SK-N-SH treated with all-trans-retinoic acid at 6 μM for 48 hours (cell line): ENCODE measurements at regions not wholly inside any gene's neighbourhood (a gene's known extent, or its start where the extent isn't known, plus 50 kb on each side); places are given as distances from the start of the nearest gene placed in this dataset.

Experiments
- ARNTL ChIP-seq: fragments of 450-650 bp; formaldehyde crosslinking; IDR thresholded peaks from 2 replicates; pipeline ENCODE4 v1.5.0; 2020; ENCODE audit warnings: low read depth, mild to moderate bottlenecking, moderate library complexity, borderline replicate concordance
- BACH2 ChIP-seq: fragments of 250-450 bp; sonication (Bioruptor Pico); IDR thresholded peaks from 2 replicates; pipeline ENCODE4 v1.9.0; 2021; ENCODE audit warnings: mild to moderate bottlenecking, borderline replicate concordance
- CREB5 ChIP-seq: fragments of 250-450 bp; sonication (Bioruptor Pico); IDR thresholded peaks from 2 replicates; pipeline ENCODE4 v1.5.1; 2020; ENCODE audit warnings: low read depth, mild to moderate bottlenecking, moderate library complexity
- ESRRG ChIP-seq: fragments of 250-450 bp; sonication (Bioruptor Pico); IDR thresholded peaks from 2 replicates; pipeline ENCODE4 v1.6.1; 2021; ENCODE audit warnings: mild to moderate bottlenecking
- OSR1 ChIP-seq: fragments of 250-450 bp; sonication (Bioruptor Pico); IDR thresholded peaks from 2 replicates; pipeline ENCODE4 v1.8.0; 2022; ENCODE audit warnings: moderate library complexity, mild to moderate bottlenecking, inconsistent platforms
- POU6F1 ChIP-seq: fragments of 250-450 bp; sonication (Bioruptor Pico); IDR thresholded peaks from 2 replicates; pipeline ENCODE4 v1.8.0; 2021; ENCODE audit warnings: low read depth, mild to moderate bottlenecking, moderate library complexity, borderline replicate concordance
- SNAI2 ChIP-seq: fragments of 250-450 bp; sonication (Bioruptor Pico); IDR thresholded peaks from 2 replicates; pipeline ENCODE4 v1.5.0; 2020; ENCODE audit warnings: mild to moderate bottlenecking, moderate library complexity
- ZC3H10 ChIP-seq: fragments of 250-450 bp; sonication (Bioruptor Pico); IDR thresholded peaks from 2 replicates; pipeline ENCODE4 v1.5.1; 2021; ENCODE audit warnings: mild to moderate bottlenecking, moderate library complexity
- ZFP30 ChIP-seq: fragments of 450-650 bp; formaldehyde crosslinking; IDR thresholded peaks from 2 replicates; pipeline ENCODE4 v1.5.0; 2022; ENCODE audit warnings: mild to moderate bottlenecking, moderate library complexity
- ZNF8 ChIP-seq: fragments of 450-650 bp; formaldehyde crosslinking; IDR thresholded peaks from 2 replicates; pipeline ENCODE4 v1.5.0; 2020; ENCODE audit warnings: mild to moderate bottlenecking, moderate library complexity

DNA sequence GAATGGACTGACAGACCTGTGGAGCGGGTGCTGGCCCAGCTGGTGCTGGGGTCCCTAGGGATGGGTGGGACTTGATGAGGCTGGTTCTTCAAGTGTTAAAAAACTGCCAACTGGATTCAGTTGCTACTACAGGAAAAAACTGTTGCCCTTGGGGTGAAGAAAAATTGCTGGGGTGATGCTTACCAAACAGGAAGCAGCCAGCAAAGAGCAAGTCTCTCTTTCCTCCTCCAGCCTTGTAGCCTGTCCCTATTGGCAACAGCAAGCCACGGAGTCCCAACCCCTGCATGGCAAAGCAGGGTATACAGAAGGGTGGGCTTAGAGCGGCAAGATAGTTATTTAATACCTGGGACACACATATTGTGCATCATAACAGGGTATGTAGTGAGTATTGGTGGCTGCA, 60.1 kb upstream of the ATP8A1 start:
- TF ChIP-seq ESRRG (CRISPR knock-in tag) (no peak), ZFP30 (CRISPR knock-in tag) (no peak), ARNTL (no peak), OSR1 (CRISPR knock-in tag) (no peak), CREB5 (CRISPR knock-in tag) (no peak), POU6F1 (no peak), BACH2 (no peak), SNAI2 (no peak), ZC3H10 (CRISPR knock-in tag) (no peak), ZNF8 (CRISPR knock-in tag) (no peak)
